ENCODE measurements at regions not wholly inside any gene's neighbourhood (a gene's known extent, or its start where the extent isn't known, plus 50 kb on each side); places are given as distances from the start of the nearest gene placed in this dataset.

- Histone ChIP-seq H2AK5ac (ENCODE audit: insufficient read length, low read length) (no peak overlapping the region), H3K56ac (ENCODE audit: insufficient read length, low read depth, low read length) (no peak overlapping the region), H4K8ac (replicated peaks; ENCODE audit: insufficient read length, low read depth, low read length) (no peak overlapping the region), H2BK15ac (ENCODE audit: low read depth, low read length) (no peak overlapping the region), H3K4ac (ENCODE audit: low read depth, low read length) (no peak overlapping the region), H2BK12ac (ENCODE audit: insufficient read length, low read depth, low read length) (no peak overlapping the region), H3K18ac (ENCODE audit: insufficient read length, low read depth, low read length) (no peak overlapping the region), H3K79me1 (ENCODE audit: insufficient read depth, low read depth, low read length, poor library complexity, severe bottlenecking) (no peaks in the 10 kb centered on the region), H2BK20ac (ENCODE audit: low read depth, low read length, poor library complexity, severe bottlenecking) (no peak overlapping the region), H3K23me2 (ENCODE audit: insufficient read length, low read depth, low read length, poor library complexity, severe bottlenecking) (no peaks in the 10 kb centered on the region), H3K4me2 (ENCODE audit: insufficient read depth, insufficient read length, low read length) (no peak overlapping the region), H2BK5ac (ENCODE audit: insufficient read length, low read length) (no peak overlapping the region), H3K4me1 (ENCODE audit: insufficient read depth, low read length) (no peaks in the 10 kb centered on the region), H3K27ac (ENCODE audit: insufficient read length, low read depth, low read length) (no peak overlapping the region), H3K14ac (ENCODE audit: insufficient read depth, low read length) (no peak overlapping the region), H3T11ph (ENCODE audit: low read length) (no peak overlapping the region), H2AFZ (ENCODE audit: low read length) (no peak overlapping the region), H4K20me1 (ENCODE audit: control insufficient read depth, insufficient read depth, insufficient read length) (no peaks in the 10 kb centered on the region), H2BK120ac (ENCODE audit: low read depth, low read length, poor library complexity, severe bottlenecking) (no peak overlapping the region), H3K79me2 (ENCODE audit: insufficient read depth, low read length) (no peaks in the 10 kb centered on the region), H3K9ac (ENCODE audit: extremely low read depth, insufficient read length, low read length) (no peak overlapping the region), H3K9me3 (ENCODE audit: control insufficient read depth, low read depth, low read length) (no peaks in the 10 kb centered on the region), H4K5ac (ENCODE audit: insufficient read length, low read depth, low read length) (no peak overlapping the region), H3K23ac (ENCODE audit: insufficient read length, low read depth, low read length) (no peak overlapping the region), H4K91ac (ENCODE audit: insufficient read length, low read depth, low read length) (no peak overlapping the region), H3K27me3 (ENCODE audit: insufficient read depth, low read length) (no peaks in the 10 kb centered on the region)
- H3K9me3 Mint-ChIP-seq, result no peaks in the 10 kb centered on the region
- DNase-seq, result no peak
- H3K27ac Mint-ChIP-seq, result no peak overlapping the region
- H3K4me1 Mint-ChIP-seq, result peaks cover 4% of the 10 kb centered on the region in 2 experiments; a peak in 3 of 4 replicates
- H3K36me3 Mint-ChIP-seq (ENCODE audit: insufficient read depth in 1 of 3, low read depth in 3 of 3), result no peaks in the 10 kb centered on the region
- no peaks in the 10 kb centered on the region for H3K27me3 Mint-ChIP-seq (ENCODE audit: low read depth)
- no CpG with 5 or more reads among the region's 2 CpGs for WGBS (ENCODE audit: extremely low coverage, insufficient read length, low lambda C conversion rate)
- no peak for TF ChIP-seq CTCF (conservative IDR thresholded peaks at IDR 0.05)
- no peak overlapping the region for H3K4me3 Mint-ChIP-seq
These were observed 321.7 kb downstream of the TXNL1 start for GRCh38 chr18:56316727-56317126.
